NCI-H1105 treated with DMSO at 0.1 percent for 48 hours (cell line): ENCODE measurements at regions not wholly inside any gene's neighbourhood (a gene's known extent, or its start where the extent isn't known, plus 50 kb on each side); places are given as distances from the start of the nearest gene placed in this dataset.

Source experiments
- DNase-seq: peaks from one replicate; lab custom pipeline; 2025; lab: John Stamatoyannopoulos, UW

- no peak for DNase-seq
Observed at GRCh38 chr20:52864916-52865605, 107.1 kb upstream of the TSHZ2 start.

GRCh38 chr20:52859156-52859876 is 112.8 kb upstream of the TSHZ2 start:
- DNase-seq = no peak

DNA sequence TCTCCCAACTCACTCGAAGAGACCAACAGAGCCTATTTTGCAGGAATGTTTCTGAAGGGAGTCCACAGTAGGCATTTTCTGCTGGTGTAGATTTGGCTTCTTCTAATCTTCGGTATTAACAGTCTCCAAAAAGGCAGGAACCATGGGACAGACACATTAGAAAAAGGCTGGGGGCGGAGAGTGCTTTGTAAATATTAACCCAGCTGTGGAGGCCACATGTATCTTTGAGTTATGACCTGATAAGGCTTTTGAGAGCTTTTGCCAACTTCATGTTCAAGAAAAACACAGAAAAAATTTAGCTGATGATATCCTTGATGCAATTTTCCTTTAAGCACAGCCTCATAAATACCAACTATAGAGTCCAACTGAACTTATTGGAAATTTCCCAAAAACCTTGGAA is 119.4 kb upstream of the TSHZ2 start:
- no peak for DNase-seq

DNA sequence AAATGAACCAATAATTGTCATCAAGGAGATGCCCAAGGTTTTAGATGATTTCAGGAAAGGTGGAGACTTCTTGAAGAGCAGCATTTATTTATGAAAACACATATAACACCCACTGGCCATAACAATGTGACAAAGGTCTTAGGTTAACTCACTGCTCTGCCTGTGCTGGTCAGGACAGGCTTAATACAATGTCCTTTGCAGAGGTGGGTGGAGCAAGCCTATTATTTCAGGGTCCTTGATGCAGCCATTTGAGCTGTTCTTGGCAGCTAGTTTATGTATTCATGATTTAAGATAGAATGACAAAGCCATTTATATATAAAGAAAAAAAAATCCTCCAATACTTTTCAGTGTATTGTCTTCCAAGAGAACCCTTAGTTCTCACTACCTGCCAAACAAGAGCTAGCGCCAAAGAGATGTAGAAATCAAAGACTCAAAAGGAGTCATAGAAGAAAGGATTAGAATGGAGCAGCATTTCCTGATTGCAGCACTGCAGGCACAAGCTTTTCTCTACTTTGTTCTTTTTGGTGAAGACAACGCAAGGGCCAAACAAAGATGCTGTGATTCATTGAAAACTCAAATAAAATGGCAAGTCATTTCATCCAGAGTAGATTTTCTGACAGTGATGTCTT is 124.3 kb upstream of the TSHZ2 start:
- no peak for DNase-seq

GRCh38 chr20:52847029-52847660 is 125.0 kb upstream of the TSHZ2 start:
- no peak for DNase-seq

DNA sequence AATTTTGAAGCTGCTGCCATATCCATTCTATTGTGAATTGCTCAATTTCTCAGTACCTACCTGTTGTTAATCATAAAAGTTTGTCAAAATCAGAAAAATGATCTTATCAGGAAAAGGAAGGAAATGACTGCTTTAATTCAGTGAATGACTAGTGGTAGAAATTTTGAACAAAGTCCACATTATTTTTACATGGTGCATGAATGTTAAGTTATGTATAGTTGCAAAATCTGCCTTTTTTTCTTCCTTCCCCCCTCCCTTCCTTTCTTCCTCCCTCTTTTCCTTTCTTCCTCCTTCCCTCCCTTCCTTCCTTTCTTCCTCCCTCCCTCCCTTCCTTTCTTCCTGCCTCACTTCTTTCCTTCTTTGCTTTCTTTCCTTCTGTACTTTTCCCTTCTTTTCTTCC is 127.1 kb upstream of the TSHZ2 start:
- DNase-seq = no peak

- DNase-seq = no peak
Observed at GRCh38 chr20:52843425-52843824, 128.7 kb upstream of the TSHZ2 start.

DNA sequence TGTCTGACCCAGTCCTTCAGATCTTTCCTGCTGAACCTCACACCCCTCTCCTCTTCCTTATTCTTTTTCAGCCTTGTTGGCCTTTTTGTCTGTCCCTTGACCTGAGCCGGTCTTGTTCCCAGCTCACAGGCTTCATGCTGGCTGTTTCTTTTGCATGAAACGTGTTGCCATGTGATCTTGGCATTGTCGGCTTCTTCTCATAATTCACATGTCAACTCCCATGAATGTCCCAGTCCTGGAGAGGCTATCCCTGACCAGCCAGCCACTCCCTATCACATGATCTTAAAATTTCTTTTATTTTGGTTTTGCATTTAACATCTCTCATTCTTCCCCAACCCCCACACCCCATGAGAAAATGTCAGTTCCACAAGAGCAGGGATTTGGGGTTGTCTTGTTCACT is 131.2 kb upstream of the TSHZ2 start:
- no peak for DNase-seq

GRCh38 chr20:52840041-52840440 is 132.1 kb upstream of the TSHZ2 start:
- no peak for DNase-seq

- DNase-seq = no peak
Observed at GRCh38 chr20:52838510-52839241, 133.5 kb upstream of the TSHZ2 start.

DNA sequence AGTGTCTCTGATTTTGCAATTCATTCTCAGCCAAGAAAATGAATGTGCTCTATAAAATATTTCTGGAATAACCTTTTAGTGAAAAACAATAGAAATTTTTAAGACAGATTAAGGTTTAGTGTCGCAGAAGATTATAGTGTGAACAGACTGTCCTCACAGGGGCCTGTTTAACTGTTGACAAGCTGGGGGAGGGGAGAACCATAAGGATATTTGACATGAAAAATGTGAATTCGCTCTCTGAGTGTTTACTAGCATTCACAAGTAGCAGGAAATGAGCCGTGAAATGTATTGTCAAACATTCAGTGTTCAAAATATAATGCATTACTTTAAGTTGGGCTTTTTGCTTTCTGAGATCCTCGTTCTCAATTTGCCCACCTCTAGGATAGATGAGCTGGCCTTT is 134.8 kb upstream of the TSHZ2 start:
- DNase-seq = no peak

DNA sequence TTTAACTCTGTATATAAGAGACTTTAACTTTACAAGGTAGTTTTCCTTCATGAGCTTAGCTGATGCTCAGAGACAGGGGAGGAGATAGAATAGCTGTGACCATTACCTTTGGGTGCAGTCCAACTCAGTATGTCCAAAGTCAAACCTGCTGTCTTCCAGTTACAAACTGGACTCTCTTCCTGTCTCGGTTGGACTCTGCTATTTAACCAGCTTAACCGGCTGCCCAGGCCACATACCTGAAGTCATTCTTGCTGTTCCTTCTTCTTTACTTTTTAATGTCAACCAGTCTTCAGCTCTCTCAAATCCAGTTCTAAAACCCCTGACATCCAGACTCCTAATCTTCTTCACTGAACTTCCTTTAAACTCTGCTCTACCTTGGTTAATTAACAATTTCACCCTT is 138.3 kb upstream of the TSHZ2 start:
- no peak for DNase-seq

DNA sequence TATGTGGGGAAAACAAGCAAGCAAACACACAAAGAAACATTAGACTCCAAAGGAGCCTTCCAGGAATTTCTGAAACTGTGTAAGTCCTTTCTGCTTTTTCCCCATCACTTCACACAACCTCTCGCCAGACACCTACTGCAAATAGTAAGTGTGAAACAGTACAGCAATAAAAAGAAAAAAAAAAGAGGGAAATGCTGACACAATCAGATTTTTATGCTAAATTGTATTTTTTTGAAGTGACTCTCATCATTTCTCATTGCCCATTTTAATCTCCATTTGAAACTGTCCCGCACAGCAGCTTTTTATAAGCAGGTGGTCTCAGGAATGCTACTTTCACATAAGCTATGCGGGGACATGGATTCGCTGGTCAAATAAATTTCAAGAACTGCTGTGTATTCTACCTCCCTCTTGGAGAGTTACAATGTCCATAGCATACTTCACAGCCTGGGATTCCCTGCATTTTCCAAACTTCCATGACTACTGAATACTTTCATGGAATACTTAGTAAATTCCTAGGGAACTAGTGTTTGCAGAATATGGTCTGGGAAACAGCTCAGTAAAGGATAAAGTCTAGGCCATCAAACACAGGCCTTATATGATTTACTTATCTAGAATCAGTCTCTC is 139.9 kb upstream of the TSHZ2 start:
- DNase-seq = no peak

GRCh38 chr20:52830598-52830997 is 141.6 kb upstream of the TSHZ2 start:
- peak; percentile 8 for DNase-seq

DNA sequence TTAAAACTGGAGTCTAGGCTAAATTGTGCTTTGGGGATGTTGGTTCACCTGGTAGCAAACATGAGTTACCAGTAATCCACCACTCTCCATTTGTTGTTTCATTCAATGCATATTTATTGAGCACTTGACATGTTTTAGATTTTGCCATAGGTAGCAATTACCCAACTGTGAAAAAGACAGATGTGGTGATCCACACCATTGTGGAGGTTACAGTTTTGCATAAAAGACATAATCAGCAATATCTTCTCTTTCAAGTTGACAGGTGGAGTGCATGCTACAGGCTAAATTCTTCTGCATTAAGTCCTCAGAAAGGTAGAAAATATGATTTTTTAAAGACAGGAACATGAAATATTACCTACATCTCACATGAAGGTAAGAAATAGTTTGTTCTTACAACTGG is 143.0 kb upstream of the TSHZ2 start:
- no peak for DNase-seq

DNA sequence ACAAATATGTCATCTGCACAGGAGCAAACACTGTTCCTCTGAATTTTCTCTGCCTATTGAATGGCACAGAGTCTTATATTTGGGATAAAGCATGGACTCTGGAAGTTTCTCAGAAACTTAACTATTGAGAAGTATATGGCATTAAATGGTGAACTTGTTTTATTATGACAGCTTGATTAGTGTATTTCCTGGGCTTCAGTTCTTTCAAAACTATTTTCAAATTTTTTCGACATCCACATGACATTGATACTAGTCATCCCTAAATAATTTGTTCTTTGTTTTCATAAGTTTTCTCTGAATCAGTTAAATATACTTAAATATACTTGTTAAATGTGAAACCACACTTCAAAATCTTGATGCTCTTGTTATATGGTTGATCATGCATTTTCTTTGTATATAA is 144.0 kb upstream of the TSHZ2 start:
- no peak for DNase-seq

DNA sequence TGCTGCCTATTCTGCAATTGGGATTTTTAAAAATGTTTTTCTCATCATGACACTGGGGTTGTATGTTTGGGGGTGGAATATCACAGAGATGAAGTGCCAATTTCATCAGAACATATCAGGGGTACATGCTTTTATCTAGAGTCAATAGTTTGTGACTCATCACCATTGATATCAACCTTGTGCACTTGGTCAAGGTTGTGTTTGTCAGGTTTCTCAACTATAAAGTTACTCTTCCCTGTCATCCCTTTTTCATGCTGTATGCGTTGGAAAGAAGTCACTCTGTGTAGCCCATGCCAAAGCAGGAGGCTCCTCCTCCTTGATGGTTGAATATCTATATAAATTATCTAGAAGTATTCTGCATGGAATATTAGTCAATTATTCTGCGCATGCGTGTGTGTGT is 145.4 kb upstream of the TSHZ2 start:
- no peak for DNase-seq

- DNase-seq = no peak
Observed at GRCh38 chr20:52826321-52826720, 145.8 kb upstream of the TSHZ2 start.

GRCh38 chr20:52824494-52825216 is 147.5 kb upstream of the TSHZ2 start:
- no peak for DNase-seq

DNA sequence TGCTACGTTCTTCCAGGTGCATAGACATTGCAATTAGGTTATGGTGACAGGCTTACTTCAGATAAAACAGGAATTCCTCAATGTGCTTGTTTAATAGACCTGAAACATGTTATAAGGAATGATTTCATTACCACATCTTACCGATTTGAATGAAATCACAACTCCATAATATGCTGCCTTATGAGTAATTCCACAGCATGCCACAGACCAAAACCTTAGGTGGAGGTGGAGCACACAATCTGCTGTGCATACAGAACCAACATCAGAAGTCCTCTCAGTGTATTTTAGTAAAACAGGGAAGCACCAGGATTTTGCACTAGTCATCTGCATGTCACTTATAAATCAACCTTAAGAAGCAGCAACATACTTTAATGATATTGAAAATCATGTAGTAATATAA is 148.9 kb upstream of the TSHZ2 start:
- no peak for DNase-seq

DNA sequence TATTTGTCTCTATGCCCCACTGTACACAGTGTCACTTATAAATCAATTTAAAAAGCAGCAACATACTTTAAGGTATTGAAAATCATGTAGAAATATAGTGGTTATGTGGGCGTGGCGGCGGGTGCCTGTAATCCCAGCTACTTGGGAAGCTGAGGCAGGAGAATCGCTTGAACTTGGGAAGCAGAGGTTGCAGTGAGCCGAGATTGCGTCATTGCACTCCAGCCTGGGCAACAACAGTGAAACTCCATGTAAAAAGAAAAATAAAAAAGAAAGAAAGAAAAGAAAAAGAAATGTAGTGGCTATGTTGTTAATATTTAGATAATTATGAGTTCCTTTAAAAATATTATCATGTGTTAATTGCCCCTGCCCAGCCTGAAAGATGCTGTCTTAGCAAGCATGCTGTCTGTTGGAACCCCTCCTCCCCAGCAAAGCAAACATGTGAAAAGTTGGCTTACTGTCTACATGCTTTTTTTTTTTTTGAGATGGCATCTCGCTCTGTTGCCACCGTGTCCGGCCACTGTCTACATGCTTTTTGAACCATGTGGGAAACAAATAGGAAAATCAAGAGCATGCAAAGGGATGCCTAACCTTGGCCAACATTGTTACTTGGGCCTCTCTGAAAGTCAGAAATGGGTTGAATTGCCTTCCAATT is 151.4 kb upstream of the TSHZ2 start:
- no peak for DNase-seq
